ENCODE measurements at regions not wholly inside any gene's neighbourhood (a gene's known extent, or its start where the extent isn't known, plus 50 kb on each side); places are given as distances from the start of the nearest gene placed in this dataset.

- H2BK15ac ChIP-seq (ENCODE audit: low read depth, poor library complexity, severe bottlenecking) = no peak overlapping the region
- H3K4me3 ChIP-seq (ENCODE audit: insufficient read depth in 1 of 2, low read depth in 1 of 2, low read length in 2 of 2) = no peak overlapping the region
- no peak overlapping the region for H4K8ac ChIP-seq (ENCODE audit: low read length)
- no peak overlapping the region for H3K4me2 ChIP-seq (ENCODE audit: low read length, poor library complexity, severe bottlenecking)
- DNase-seq = no peak
- H3K36me3 ChIP-seq (ENCODE audit: control insufficient read depth in 1 of 2, insufficient read depth in 2 of 2, low read depth in 1 of 2, low read length in 2 of 2) = no peaks in the 10 kb centered on the region
- H2AFZ ChIP-seq (ENCODE audit: low read depth, low read length) = no peak overlapping the region
- H2BK12ac ChIP-seq (ENCODE audit: low read length in 2 of 2) = no peak overlapping the region
- H3K79me1 ChIP-seq (replicated peaks; ENCODE audit: low read length, poor library complexity, severe bottlenecking) = no peaks in the 10 kb centered on the region
- no peak overlapping the region for H4K91ac ChIP-seq (ENCODE audit: low read length)
- H3K18ac ChIP-seq (ENCODE audit: low read depth in 1 of 2, low read length in 2 of 2) = no peak overlapping the region
- H2BK120ac ChIP-seq (ENCODE audit: low read depth, low read length) = no peak overlapping the region
- no peak overlapping the region for H3K14ac ChIP-seq (ENCODE audit: low read length in 2 of 2)
- no peak overlapping the region for H3K9ac ChIP-seq (ENCODE audit: low read length)
- no peak overlapping the region for H2BK5ac ChIP-seq (ENCODE audit: low read depth, low read length, poor library complexity, severe bottlenecking)
- 62% methylated on average over 4 of the region's 6 CpGs for WGBS
- H3K4me1 ChIP-seq (ENCODE audit: control insufficient read depth, insufficient read depth, low read depth, low read length) = no peaks in the 10 kb centered on the region
- peaks cover 0 to 11% of the 10 kb centered on the region in 2 experiments for H3K27me3 ChIP-seq (ENCODE audit: control insufficient read depth in 1 of 2, insufficient read depth in 1 of 2, low read length in 2 of 2)
- H3K4ac ChIP-seq (ENCODE audit: low read depth in 1 of 2, low read length in 2 of 2) = no peak overlapping the region
- peaks cover 5% of the 10 kb centered on the region for H3K9me3 ChIP-seq (ENCODE audit: control insufficient read depth, low read length)
- H2AK5ac ChIP-seq (ENCODE audit: low read length, severe bottlenecking) = no peak overlapping the region
- no peak overlapping the region for H3K27ac ChIP-seq (ENCODE audit: low read length, poor library complexity, severe bottlenecking)
- H3K23ac ChIP-seq (ENCODE audit: low read length in 2 of 2) = no peak overlapping the region
These were observed 210.8 kb upstream of the PFKP start for GRCh38 chr10:2856598-2856997.

GRCh38 chr10:2852574-2853323 is 214.6 kb upstream of the PFKP start:
- WGBS = 100% methylated on average over 1 of the region's 2 CpGs
- H3K18ac ChIP-seq (ENCODE audit: low read depth in 1 of 2, low read length in 2 of 2) = no peak overlapping the region
- no peak overlapping the region for H4K8ac ChIP-seq (ENCODE audit: low read length)
- H2BK120ac ChIP-seq (ENCODE audit: low read depth, low read length) = no peak overlapping the region
- no peaks in the 10 kb centered on the region for H3K36me3 ChIP-seq (ENCODE audit: control insufficient read depth in 1 of 2, insufficient read depth in 2 of 2, low read depth in 1 of 2, low read length in 2 of 2)
- H3K4me2 ChIP-seq (ENCODE audit: low read length, poor library complexity, severe bottlenecking) = no peak overlapping the region
- H2BK15ac ChIP-seq (ENCODE audit: low read depth, poor library complexity, severe bottlenecking) = no peak overlapping the region
- H2BK12ac ChIP-seq (ENCODE audit: low read length in 2 of 2) = no peak overlapping the region
- no peak overlapping the region for H4K91ac ChIP-seq (ENCODE audit: low read length)
- H3K14ac ChIP-seq (ENCODE audit: low read length in 2 of 2) = no peak overlapping the region
- no peak overlapping the region for H3K9ac ChIP-seq (ENCODE audit: low read length)
- H2AFZ ChIP-seq (ENCODE audit: low read depth, low read length) = no peak overlapping the region
- H2AK5ac ChIP-seq (ENCODE audit: low read length, severe bottlenecking) = no peak overlapping the region
- H3K27ac ChIP-seq (ENCODE audit: low read length, poor library complexity, severe bottlenecking) = no peak overlapping the region
- no peak overlapping the region for H2BK5ac ChIP-seq (ENCODE audit: low read depth, low read length, poor library complexity, severe bottlenecking)
- H3K4ac ChIP-seq (ENCODE audit: low read depth in 1 of 2, low read length in 2 of 2) = no peak overlapping the region
- no peaks in the 10 kb centered on the region for H3K27me3 ChIP-seq (ENCODE audit: control insufficient read depth in 1 of 2, insufficient read depth in 1 of 2, low read length in 2 of 2)
- H3K4me3 ChIP-seq (ENCODE audit: insufficient read depth in 1 of 2, low read depth in 1 of 2, low read length in 2 of 2) = no peak overlapping the region
- H3K9me3 ChIP-seq (ENCODE audit: control insufficient read depth, low read length) = no peaks in the 10 kb centered on the region
- no peak overlapping the region for H3K23ac ChIP-seq (ENCODE audit: low read length in 2 of 2)
- no peaks in the 10 kb centered on the region for H3K79me1 ChIP-seq (replicated peaks; ENCODE audit: low read length, poor library complexity, severe bottlenecking)
- DNase-seq = no peak
- H3K4me1 ChIP-seq (ENCODE audit: control insufficient read depth, insufficient read depth, low read depth, low read length) = no peaks in the 10 kb centered on the region

- H2BK12ac ChIP-seq (ENCODE audit: low read length in 2 of 2) = no peak overlapping the region
- H4K8ac ChIP-seq (ENCODE audit: low read length) = no peak overlapping the region
- no peak overlapping the region for H3K4ac ChIP-seq (ENCODE audit: low read depth in 1 of 2, low read length in 2 of 2)
- H3K14ac ChIP-seq (ENCODE audit: low read length in 2 of 2) = no peak overlapping the region
- no peak overlapping the region for H2BK15ac ChIP-seq (ENCODE audit: low read depth, poor library complexity, severe bottlenecking)
- H2AFZ ChIP-seq (ENCODE audit: low read depth, low read length) = no peak overlapping the region
- H2BK120ac ChIP-seq (ENCODE audit: low read depth, low read length) = no peak overlapping the region
- no peak overlapping the region for H4K91ac ChIP-seq (ENCODE audit: low read length)
- H3K27me3 ChIP-seq (ENCODE audit: control insufficient read depth in 1 of 2, insufficient read depth in 1 of 2, low read length in 2 of 2) = no peaks in the 10 kb centered on the region
- no peak overlapping the region for H3K27ac ChIP-seq (ENCODE audit: low read length, poor library complexity, severe bottlenecking)
- H3K9ac ChIP-seq (ENCODE audit: low read length) = no peak overlapping the region
- H3K18ac ChIP-seq (ENCODE audit: low read depth in 1 of 2, low read length in 2 of 2) = no peak overlapping the region
- H3K4me2 ChIP-seq (ENCODE audit: low read length, poor library complexity, severe bottlenecking) = no peak overlapping the region
- H2BK5ac ChIP-seq (ENCODE audit: low read depth, low read length, poor library complexity, severe bottlenecking) = no peak overlapping the region
- no peak for DNase-seq
- H3K9me3 ChIP-seq (ENCODE audit: control insufficient read depth, low read length) = no peaks in the 10 kb centered on the region
- 65% methylated on average over 2 of the region's 3 CpGs for WGBS
- H3K4me1 ChIP-seq (ENCODE audit: control insufficient read depth, insufficient read depth, low read depth, low read length) = no peaks in the 10 kb centered on the region
- no peak overlapping the region for H3K4me3 ChIP-seq (ENCODE audit: insufficient read depth in 1 of 2, low read depth in 1 of 2, low read length in 2 of 2)
- no peaks in the 10 kb centered on the region for H3K79me1 ChIP-seq (replicated peaks; ENCODE audit: low read length, poor library complexity, severe bottlenecking)
- no peak overlapping the region for H3K23ac ChIP-seq (ENCODE audit: low read length in 2 of 2)
- no peaks in the 10 kb centered on the region for H3K36me3 ChIP-seq (ENCODE audit: control insufficient read depth in 1 of 2, insufficient read depth in 2 of 2, low read depth in 1 of 2, low read length in 2 of 2)
- no peak overlapping the region for H2AK5ac ChIP-seq (ENCODE audit: low read length, severe bottlenecking)
These were observed 215.8 kb upstream of the PFKP start for GRCh38 chr10:2851566-2851965.

DNA sequence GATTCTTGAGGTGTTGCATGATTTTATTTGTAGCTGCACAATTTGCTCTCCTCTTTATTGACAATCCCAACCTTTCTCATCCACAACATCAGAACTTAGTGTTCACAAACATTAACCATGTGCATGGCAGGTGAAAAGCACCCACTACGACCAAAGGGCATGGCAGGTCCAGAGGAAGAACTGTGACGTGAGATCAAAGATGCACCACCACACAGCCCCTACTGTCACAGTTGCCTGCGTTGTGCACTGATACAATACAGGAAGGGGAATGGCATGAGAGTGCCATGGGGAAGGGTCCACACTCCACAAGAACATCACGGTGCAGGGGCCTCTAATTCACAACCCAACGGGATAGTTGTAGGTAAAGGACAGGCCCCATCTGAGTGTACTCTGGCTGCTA is 217.1 kb upstream of the PFKP start:
- no peak overlapping the region for H2AK5ac ChIP-seq (ENCODE audit: low read length, severe bottlenecking)
- 96% methylated on average over 5 of the region's 5 CpGs for WGBS
- H3K79me1 ChIP-seq (replicated peaks; ENCODE audit: low read length, poor library complexity, severe bottlenecking) = no peaks in the 10 kb centered on the region
- no peak overlapping the region for H2BK15ac ChIP-seq (ENCODE audit: low read depth, poor library complexity, severe bottlenecking)
- H3K9me3 ChIP-seq (ENCODE audit: control insufficient read depth, low read length) = no peaks in the 10 kb centered on the region
- no peak overlapping the region for H3K27ac ChIP-seq (ENCODE audit: low read length, poor library complexity, severe bottlenecking)
- H2BK5ac ChIP-seq (ENCODE audit: low read depth, low read length, poor library complexity, severe bottlenecking) = no peak overlapping the region
- DNase-seq = no peak
- H2BK120ac ChIP-seq (ENCODE audit: low read depth, low read length) = no peak overlapping the region
- H3K18ac ChIP-seq (ENCODE audit: low read depth in 1 of 2, low read length in 2 of 2) = no peak overlapping the region
- H3K9ac ChIP-seq (ENCODE audit: low read length) = no peak overlapping the region
- H2AFZ ChIP-seq (ENCODE audit: low read depth, low read length) = no peak overlapping the region
- H4K8ac ChIP-seq (ENCODE audit: low read length) = no peak overlapping the region
- no peak overlapping the region for H3K4me2 ChIP-seq (ENCODE audit: low read length, poor library complexity, severe bottlenecking)
- no peaks in the 10 kb centered on the region for H3K27me3 ChIP-seq (ENCODE audit: control insufficient read depth in 1 of 2, insufficient read depth in 1 of 2, low read length in 2 of 2)
- no peak overlapping the region for H3K23ac ChIP-seq (ENCODE audit: low read length in 2 of 2)
- no peaks in the 10 kb centered on the region for H3K4me1 ChIP-seq (ENCODE audit: control insufficient read depth, insufficient read depth, low read depth, low read length)
- H3K4ac ChIP-seq (ENCODE audit: low read depth in 1 of 2, low read length in 2 of 2) = no peak overlapping the region
- no peak overlapping the region for H3K14ac ChIP-seq (ENCODE audit: low read length in 2 of 2)
- no peak overlapping the region for H2BK12ac ChIP-seq (ENCODE audit: low read length in 2 of 2)
- no peaks in the 10 kb centered on the region for H3K36me3 ChIP-seq (ENCODE audit: control insufficient read depth in 1 of 2, insufficient read depth in 2 of 2, low read depth in 1 of 2, low read length in 2 of 2)
- no peak overlapping the region for H4K91ac ChIP-seq (ENCODE audit: low read length)
- no peak overlapping the region for H3K4me3 ChIP-seq (ENCODE audit: insufficient read depth in 1 of 2, low read depth in 1 of 2, low read length in 2 of 2)

Measured in mesenchymal stem cell (in vitro differentiated cells and primary cell).